ENCODE measurements at regions not wholly inside any gene's neighbourhood (a gene's known extent, or its start where the extent isn't known, plus 50 kb on each side); places are given as distances from the start of the nearest gene placed in this dataset.

GRCh38 chr5:56346741-56347535 lies 113.8 kb upstream of the ANKRD55 start:
- H3K27ac ChIP-seq (ENCODE audit: low read depth, low read length), result no peak overlapping the region
- H3K9me3 ChIP-seq (ENCODE audit: control insufficient read depth in 3 of 3, low read length in 3 of 3), result no peaks in the 10 kb centered on the region
- H3K27me3 ChIP-seq (ENCODE audit: control insufficient read depth in 3 of 3, insufficient read depth in 3 of 3, low read length in 3 of 3), result no peaks in the 10 kb centered on the region
- H3K9ac ChIP-seq (ENCODE audit: low read depth in 1 of 3, low read length in 3 of 3), result no peak overlapping the region
- no peak overlapping the region for H3K4me3 ChIP-seq (ENCODE audit: low read length in 3 of 3)
- peaks cover 3 to 9% (median 7%) of the 10 kb centered on the region in 3 donors for H3K4me1 ChIP-seq (ENCODE audit: control insufficient read depth in 3 of 3, insufficient read depth in 3 of 3, low read length in 3 of 3)
- no peaks in the 10 kb centered on the region for H3K36me3 ChIP-seq (ENCODE audit: control insufficient read depth in 3 of 3, insufficient read depth in 3 of 3, low read length in 3 of 3)

- Histone ChIP-seq H3K27ac (ENCODE audit: low read depth, low read length) (no peak overlapping the region), H3K27me3 (ENCODE audit: control insufficient read depth in 3 of 3, insufficient read depth in 3 of 3, low read length in 3 of 3) (no peaks in the 10 kb centered on the region), H3K4me1 (ENCODE audit: control insufficient read depth in 3 of 3, insufficient read depth in 3 of 3, low read length in 3 of 3) (peaks cover 3 to 9% (median 7%) of the 10 kb centered on the region in 3 donors), H3K4me3 (ENCODE audit: low read length in 3 of 3) (no peak overlapping the region), H3K9me3 (ENCODE audit: control insufficient read depth in 3 of 3, low read length in 3 of 3) (no peaks in the 10 kb centered on the region), H3K36me3 (ENCODE audit: control insufficient read depth in 3 of 3, insufficient read depth in 3 of 3, low read length in 3 of 3) (no peaks in the 10 kb centered on the region), H3K9ac (ENCODE audit: low read depth in 1 of 3, low read length in 3 of 3) (no peak overlapping the region)
Observed at GRCh38 chr5:56346044-56346710, 113.0 kb upstream of the ANKRD55 start.

GRCh38 chr5:56345352-56345751 lies 112.2 kb upstream of the ANKRD55 start:
- H3K9me3 ChIP-seq (ENCODE audit: control insufficient read depth in 3 of 3, low read length in 3 of 3), result no peaks in the 10 kb centered on the region
- H3K27me3 ChIP-seq (ENCODE audit: control insufficient read depth in 3 of 3, insufficient read depth in 3 of 3, low read length in 3 of 3), result no peaks in the 10 kb centered on the region
- H3K9ac ChIP-seq (ENCODE audit: low read depth in 1 of 3, low read length in 3 of 3), result no peak overlapping the region
- H3K36me3 ChIP-seq (ENCODE audit: control insufficient read depth in 3 of 3, insufficient read depth in 3 of 3, low read length in 3 of 3), result no peaks in the 10 kb centered on the region
- H3K27ac ChIP-seq (ENCODE audit: low read depth, low read length), result no peak overlapping the region
- peaks cover 3 to 7% (median 4%) of the 10 kb centered on the region in 3 donors for H3K4me1 ChIP-seq (ENCODE audit: control insufficient read depth in 3 of 3, insufficient read depth in 3 of 3, low read length in 3 of 3)
- no peak overlapping the region for H3K4me3 ChIP-seq (ENCODE audit: low read length in 3 of 3)

GRCh38 chr5:56344594-56344993 lies 111.5 kb upstream of the ANKRD55 start:
- no peak overlapping the region for H3K9ac ChIP-seq (ENCODE audit: low read depth in 1 of 3, low read length in 3 of 3)
- no peaks in the 10 kb centered on the region for H3K27me3 ChIP-seq (ENCODE audit: control insufficient read depth in 3 of 3, insufficient read depth in 3 of 3, low read length in 3 of 3)
- no peaks in the 10 kb centered on the region for H3K36me3 ChIP-seq (ENCODE audit: control insufficient read depth in 3 of 3, insufficient read depth in 3 of 3, low read length in 3 of 3)
- H3K4me3 ChIP-seq (ENCODE audit: low read length in 3 of 3), result no peak overlapping the region
- H3K4me1 ChIP-seq (ENCODE audit: control insufficient read depth in 3 of 3, insufficient read depth in 3 of 3, low read length in 3 of 3), result no peaks in the 10 kb centered on the region
- peaks cover 0 to 1% (median 0%) of the 10 kb centered on the region in 3 donors for H3K9me3 ChIP-seq (ENCODE audit: control insufficient read depth in 3 of 3, low read length in 3 of 3)
- H3K27ac ChIP-seq (ENCODE audit: low read depth, low read length), result no peak overlapping the region

GRCh38 chr5:56343988-56344387 lies 110.9 kb upstream of the ANKRD55 start:
- Histone ChIP-seq H3K27ac (ENCODE audit: low read depth, low read length) (no peak overlapping the region), H3K4me1 (ENCODE audit: control insufficient read depth in 3 of 3, insufficient read depth in 3 of 3, low read length in 3 of 3) (no peaks in the 10 kb centered on the region), H3K36me3 (ENCODE audit: control insufficient read depth in 3 of 3, insufficient read depth in 3 of 3, low read length in 3 of 3) (no peaks in the 10 kb centered on the region), H3K4me3 (ENCODE audit: low read length in 3 of 3) (no peak overlapping the region), H3K27me3 (ENCODE audit: control insufficient read depth in 3 of 3, insufficient read depth in 3 of 3, low read length in 3 of 3) (no peaks in the 10 kb centered on the region), H3K9me3 (ENCODE audit: control insufficient read depth in 3 of 3, low read length in 3 of 3) (peaks cover 0 to 3% (median 0%) of the 10 kb centered on the region in 3 donors), H3K9ac (ENCODE audit: low read depth in 1 of 3, low read length in 3 of 3) (no peak overlapping the region)

- Histone ChIP-seq H3K4me3 (ENCODE audit: low read length in 3 of 3) (no peak overlapping the region), H3K27me3 (ENCODE audit: control insufficient read depth in 3 of 3, insufficient read depth in 3 of 3, low read length in 3 of 3) (no peaks in the 10 kb centered on the region), H3K9ac (ENCODE audit: low read depth in 1 of 3, low read length in 3 of 3) (no peak overlapping the region), H3K9me3 (ENCODE audit: control insufficient read depth in 3 of 3, low read length in 3 of 3) (peaks cover 0 to 3% (median 0%) of the 10 kb centered on the region in 3 donors), H3K27ac (ENCODE audit: low read depth, low read length) (no peak overlapping the region), H3K36me3 (ENCODE audit: control insufficient read depth in 3 of 3, insufficient read depth in 3 of 3, low read length in 3 of 3) (no peaks in the 10 kb centered on the region), H3K4me1 (ENCODE audit: control insufficient read depth in 3 of 3, insufficient read depth in 3 of 3, low read length in 3 of 3) (no peaks in the 10 kb centered on the region)
Observed at GRCh38 chr5:56342616-56343015, 109.5 kb upstream of the ANKRD55 start.

GRCh38 chr5:56340196-56340980 lies 107.3 kb upstream of the ANKRD55 start:
- H3K27ac ChIP-seq (ENCODE audit: low read depth, low read length), result no peak overlapping the region
- H3K9ac ChIP-seq (ENCODE audit: low read depth in 1 of 3, low read length in 3 of 3), result no peak overlapping the region
- no peaks in the 10 kb centered on the region for H3K4me1 ChIP-seq (ENCODE audit: control insufficient read depth in 3 of 3, insufficient read depth in 3 of 3, low read length in 3 of 3)
- no peaks in the 10 kb centered on the region for H3K36me3 ChIP-seq (ENCODE audit: control insufficient read depth in 3 of 3, insufficient read depth in 3 of 3, low read length in 3 of 3)
- no peak overlapping the region for H3K4me3 ChIP-seq (ENCODE audit: low read length in 3 of 3)
- no peaks in the 10 kb centered on the region for H3K27me3 ChIP-seq (ENCODE audit: control insufficient read depth in 3 of 3, insufficient read depth in 3 of 3, low read length in 3 of 3)
- peaks cover 0 to 3% (median 1%) of the 10 kb centered on the region in 3 donors for H3K9me3 ChIP-seq (ENCODE audit: control insufficient read depth in 3 of 3, low read length in 3 of 3)

- no peaks in the 10 kb centered on the region for H3K4me1 ChIP-seq (ENCODE audit: control insufficient read depth in 3 of 3, insufficient read depth in 3 of 3, low read length in 3 of 3)
- H3K9me3 ChIP-seq (ENCODE audit: control insufficient read depth in 3 of 3, low read length in 3 of 3), result peaks cover 0 to 3% (median 2%) of the 10 kb centered on the region in 3 donors
- no peak overlapping the region for H3K27ac ChIP-seq (ENCODE audit: low read depth, low read length)
- H3K27me3 ChIP-seq (ENCODE audit: control insufficient read depth in 3 of 3, insufficient read depth in 3 of 3, low read length in 3 of 3), result no peaks in the 10 kb centered on the region
- no peaks in the 10 kb centered on the region for H3K36me3 ChIP-seq (ENCODE audit: control insufficient read depth in 3 of 3, insufficient read depth in 3 of 3, low read length in 3 of 3)
- no peak overlapping the region for H3K9ac ChIP-seq (ENCODE audit: low read depth in 1 of 3, low read length in 3 of 3)
- H3K4me3 ChIP-seq (ENCODE audit: low read length in 3 of 3), result no peak overlapping the region
Observed at GRCh38 chr5:56339732-56340131, 106.6 kb upstream of the ANKRD55 start.

- Histone ChIP-seq H3K27ac (ENCODE audit: low read depth, low read length) (no peak overlapping the region), H3K4me3 (ENCODE audit: low read length in 3 of 3) (no peak overlapping the region), H3K4me1 (ENCODE audit: control insufficient read depth in 3 of 3, insufficient read depth in 3 of 3, low read length in 3 of 3) (no peaks in the 10 kb centered on the region), H3K27me3 (ENCODE audit: control insufficient read depth in 3 of 3, insufficient read depth in 3 of 3, low read length in 3 of 3) (no peaks in the 10 kb centered on the region), H3K36me3 (ENCODE audit: control insufficient read depth in 3 of 3, insufficient read depth in 3 of 3, low read length in 3 of 3) (no peaks in the 10 kb centered on the region), H3K9me3 (ENCODE audit: control insufficient read depth in 3 of 3, low read length in 3 of 3) (peaks cover 0 to 3% (median 2%) of the 10 kb centered on the region in 3 donors), H3K9ac (ENCODE audit: low read depth in 1 of 3, low read length in 3 of 3) (no peak overlapping the region)
Observed at GRCh38 chr5:56337715-56338319, 104.7 kb upstream of the ANKRD55 start.
